ENCODE measurements at regions not wholly inside any gene's neighbourhood (a gene's known extent, or its start where the extent isn't known, plus 50 kb on each side); places are given as distances from the start of the nearest gene placed in this dataset.
"Not testable (repeated sequence)": the region's sequence is repeated elsewhere in the genome, so short reads cannot be mapped to it uniquely, and the experiment has no call there.

GRCh38 chr12:131229426-131230339 is 276.0 kb downstream of the ADGRD1 start:
- no peak for FAIRE-seq

GRCh38 chr12:131230340-131231031 is 276.8 kb downstream of the ADGRD1 start:
- FAIRE-seq = no peak
- TF ChIP-seq TAF1 (IDR thresholded peaks at IDR 0.05; ENCODE audit: low read depth, low read length) = no peak
- no peak for TF ChIP-seq PAX5 (IDR thresholded peaks at IDR 0.05; ENCODE audit: insufficient read depth, low read length, severe bottlenecking)
- TF ChIP-seq POLR2AphosphoS5 (IDR thresholded peaks at IDR 0.05; ENCODE audit: low read depth, low read length) = no peak
- no peak for TF ChIP-seq POLR2A (IDR thresholded peaks at IDR 0.05; ENCODE audit: low read depth, low read length)
- no peak for TF ChIP-seq POU2F2 (IDR thresholded peaks at IDR 0.05; ENCODE audit: low read depth, low read length)
- TF ChIP-seq SPI1 (IDR thresholded peaks at IDR 0.05; ENCODE audit: low read depth, low read length) = no peak

More at GRCh38 chr12:131229426-131230339, 276.0 kb downstream of the ADGRD1 start:
- DNase-seq (ENCODE audit: insufficient read length, low spot score) = no peak
- TF ChIP-seq POLR2A (IDR thresholded peaks at IDR 0.05; ENCODE audit: low read depth, low read length) = no peak
- TF ChIP-seq SPI1 (IDR thresholded peaks at IDR 0.05; ENCODE audit: low read depth, low read length) = no peak
- TF ChIP-seq POLR2AphosphoS5 (IDR thresholded peaks at IDR 0.05; ENCODE audit: low read depth, low read length) = no peak

GRCh38 chr12:131231032-131231980 is 277.6 kb downstream of the ADGRD1 start:
- TF ChIP-seq POLR2AphosphoS5 (IDR thresholded peaks at IDR 0.05; ENCODE audit: low read depth, low read length) (no peak), SPI1 (IDR thresholded peaks at IDR 0.05; ENCODE audit: low read depth, low read length) (no peak), PAX5 (IDR thresholded peaks at IDR 0.05; ENCODE audit: insufficient read depth, low read length, severe bottlenecking) (no peak), TAF1 (IDR thresholded peaks at IDR 0.05; ENCODE audit: low read depth, low read length) (no peak), POLR2A (IDR thresholded peaks at IDR 0.05; ENCODE audit: low read depth, low read length) (no peak), POU2F2 (IDR thresholded peaks at IDR 0.05; ENCODE audit: low read depth, low read length) (no peak)
- DNase-seq (ENCODE audit: insufficient read length, low spot score) (no peak), FAIRE-seq (no peak)

More at GRCh38 chr12:131230340-131231031, 276.8 kb downstream of the ADGRD1 start:
- no peak for DNase-seq (ENCODE audit: insufficient read length, low spot score)

- FAIRE-seq (no peak), DNase-seq (ENCODE audit: insufficient read length, low spot score) (no peak)
- TF ChIP-seq TAF1 (IDR thresholded peaks at IDR 0.05; ENCODE audit: low read depth, low read length) (no peak), PAX5 (IDR thresholded peaks at IDR 0.05; ENCODE audit: insufficient read depth, low read length, severe bottlenecking) (no peak), POLR2A (IDR thresholded peaks at IDR 0.05; ENCODE audit: low read depth, low read length) (no peak), POLR2AphosphoS5 (IDR thresholded peaks at IDR 0.05; ENCODE audit: low read depth, low read length) (no peak), SPI1 (IDR thresholded peaks at IDR 0.05; ENCODE audit: low read depth, low read length) (no peak)
Measured at GRCh38 chr12:131232036-131232435, 278.3 kb downstream of the ADGRD1 start.

- not testable (repeated sequence) for FAIRE-seq; DNase-seq (ENCODE audit: insufficient read length, low spot score)
Measured at GRCh38 chr12:131232872-131233271, 279.2 kb downstream of the ADGRD1 start.

- FAIRE-seq; DNase-seq (ENCODE audit: insufficient read length, low spot score): not testable (repeated sequence)
Measured at GRCh38 chr12:131233850-131234789, 280.4 kb downstream of the ADGRD1 start.

- DNase-seq (ENCODE audit: insufficient read length, low spot score); FAIRE-seq: not testable (repeated sequence)
Measured at GRCh38 chr12:131234841-131235271, 281.1 kb downstream of the ADGRD1 start.

- no peak for FAIRE-seq
- TF ChIP-seq TAF1 (IDR thresholded peaks at IDR 0.05; ENCODE audit: low read depth, low read length) (no peak), POU2F2 (IDR thresholded peaks at IDR 0.05; ENCODE audit: low read depth, low read length) (no peak), SPI1 (IDR thresholded peaks at IDR 0.05; ENCODE audit: low read depth, low read length) (no peak), POLR2AphosphoS5 (IDR thresholded peaks at IDR 0.05; ENCODE audit: low read depth, low read length) (no peak), POLR2A (IDR thresholded peaks at IDR 0.05; ENCODE audit: low read depth, low read length) (no peak), PAX5 (IDR thresholded peaks at IDR 0.05; ENCODE audit: insufficient read depth, low read length, severe bottlenecking) (no peak)
- DNase-seq (ENCODE audit: insufficient read length, low spot score) = no peak
Measured at GRCh38 chr12:131235871-131236271, 282.2 kb downstream of the ADGRD1 start.

Measured in GM12891 (cell line).